HEK293T (cell line): ENCODE measurements at regions not wholly inside any gene's neighbourhood (a gene's known extent, or its start where the extent isn't known, plus 50 kb on each side); places are given as distances from the start of the nearest gene placed in this dataset.

Experiments used
- CTCF ChIA-PET: fragments of 350-600 bp; formaldehyde crosslinking; extraction: SDS; loops from one replicate; lab custom pipeline; 2021; ENCODE audit warnings: antibody characterized with exemption, inconsistent platforms; lab: Yijun Ruan, JAX
- POLR2A ChIA-PET: fragments of 350-600 bp; formaldehyde crosslinking; extraction: SDS; loops from one replicate; lab custom pipeline; 2020; ENCODE audit warnings: antibody characterized with exemption, inconsistent platforms; lab: Yijun Ruan, JAX
- DNase-seq: peaks from one replicate; pipeline ENCODE4 v3.0.0; 2012; ENCODE audit warnings: mixed read lengths; ENCODE audit errors: extremely low spot score
- ARNT ChIP-seq: fragments of 450-650 bp; IDR thresholded peaks from 2 replicates; pipeline ENCODE4 v1.6.1; 2017; ENCODE audit warnings: mild to moderate bottlenecking
- BHLHE40 ChIP-seq: fragments of 450-650 bp; IDR thresholded peaks from 2 replicates; pipeline ENCODE4 v1.6.1; 2016; ENCODE audit warnings: mild to moderate bottlenecking, moderate library complexity, borderline replicate concordance
- CTBP1 ChIP-seq: fragments of 450-650 bp; IDR thresholded peaks from 2 replicates; pipeline ENCODE4 v1.6.1; 2016; ENCODE audit warnings: borderline replicate concordance
- ELF4 ChIP-seq: fragments of 450-650 bp; IDR thresholded peaks from 2 replicates; pipeline ENCODE4 v1.6.1; 2017; ENCODE audit warnings: antibody characterized with exemption
- FOXA1 ChIP-seq: fragments of 450-650 bp; IDR thresholded peaks from 2 replicates; pipeline ENCODE4 v1.6.1; 2016; ENCODE audit warnings: mild to moderate bottlenecking
- FOXK2 ChIP-seq: fragments of 450-650 bp; IDR thresholded peaks from 2 replicates; pipeline ENCODE4 v1.6.1; 2016; ENCODE audit warnings: mild to moderate bottlenecking
- FOXM1 ChIP-seq: fragments of 450-650 bp; IDR thresholded peaks from 2 replicates; pipeline ENCODE4 v1.6.1; 2017; ENCODE audit warnings: mild to moderate bottlenecking, borderline replicate concordance
- HDGF ChIP-seq: fragments of 450-650 bp; IDR thresholded peaks from 2 replicates; pipeline ENCODE4 v1.6.1; 2017; ENCODE audit warnings: antibody characterized with exemption, borderline replicate concordance
- L3MBTL2 ChIP-seq: fragments of 450-650 bp; conservative IDR thresholded peaks from 2 replicates; pipeline ENCODE4 v1.6.1; 2016; ENCODE audit warnings: mild to moderate bottlenecking
- LEF1 ChIP-seq: fragments of 450-650 bp; IDR thresholded peaks from 2 replicates; pipeline ENCODE4 v1.6.1; 2017; ENCODE audit warnings: mild to moderate bottlenecking, borderline replicate concordance
- NFRKB ChIP-seq: fragments of 450-650 bp; IDR thresholded peaks from 2 replicates; pipeline ENCODE4 v1.6.1; 2016; ENCODE audit warnings: mild to moderate bottlenecking, moderate library complexity
- SP1 ChIP-seq: fragments of 450-650 bp; IDR thresholded peaks from 2 replicates; pipeline ENCODE4 v1.6.1; 2017
- SUZ12 ChIP-seq: fragments of 450-650 bp; IDR thresholded peaks from 2 replicates; pipeline ENCODE4 v1.6.1; 2016; ENCODE audit warnings: mild to moderate bottlenecking
- TARDBP ChIP-seq: fragments of 450-650 bp; IDR thresholded peaks from 2 replicates; pipeline ENCODE4 v1.6.1; 2016
- ZNF384 ChIP-seq: fragments of 450-650 bp; IDR thresholded peaks from 2 replicates; pipeline ENCODE4 v1.6.1; 2016
- TF ChIP-seq, protein P1 (sequence below): fragments of 450-650 bp; IDR thresholded peaks from 2 replicates; pipeline ENCODE4 v1.6.1; 2016

DNA sequence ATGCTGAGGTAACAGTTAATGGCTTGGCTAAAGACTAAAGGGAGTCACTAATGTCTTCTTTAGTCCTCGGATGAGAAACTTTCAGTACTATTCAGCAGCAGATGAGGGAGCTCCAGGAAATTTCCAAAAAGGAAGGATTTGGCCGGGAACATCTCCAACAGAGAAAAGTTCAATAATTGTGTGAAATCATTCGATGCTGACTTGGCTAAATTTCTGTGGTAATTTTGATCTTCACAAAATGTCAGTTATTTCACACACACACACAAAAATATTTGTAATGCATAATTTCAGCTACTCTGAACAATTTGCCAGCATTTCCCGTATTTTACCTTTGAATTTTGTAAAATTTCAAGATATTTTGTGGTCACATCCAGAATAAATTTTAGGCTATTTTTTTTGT, 462.8 kb upstream of the MDFIC2 start:
- no peak for TF ChIP-seq BHLHE40
- TF ChIP-seq CTBP1, result no peak
- no peak for TF ChIP-seq SP1
- no peak for TF ChIP-seq SUZ12
- TF ChIP-seq FOXK2, result no peak
- TF ChIP-seq, protein P1, sequence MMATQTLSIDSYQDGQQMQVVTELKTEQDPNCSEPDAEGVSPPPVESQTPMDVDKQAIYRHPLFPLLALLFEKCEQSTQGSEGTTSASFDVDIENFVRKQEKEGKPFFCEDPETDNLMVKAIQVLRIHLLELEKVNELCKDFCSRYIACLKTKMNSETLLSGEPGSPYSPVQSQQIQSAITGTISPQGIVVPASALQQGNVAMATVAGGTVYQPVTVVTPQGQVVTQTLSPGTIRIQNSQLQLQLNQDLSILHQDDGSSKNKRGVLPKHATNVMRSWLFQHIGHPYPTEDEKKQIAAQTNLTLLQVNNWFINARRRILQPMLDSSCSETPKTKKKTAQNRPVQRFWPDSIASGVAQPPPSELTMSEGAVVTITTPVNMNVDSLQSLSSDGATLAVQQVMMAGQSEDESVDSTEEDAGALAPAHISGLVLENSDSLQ, result no peak
- no peak for TF ChIP-seq ELF4
- TF ChIP-seq NFRKB, result no peak
- no peak for TF ChIP-seq ZNF384
- POLR2A ChIA-PET, result no interaction called here
- no peak for DNase-seq
- CTCF ChIA-PET, result interaction anchor here (0.6 kb wide), 1 partner anchor 1224 kb away, joined by 3 read pairs; no protein-coding TSS in a partner anchor

DNA sequence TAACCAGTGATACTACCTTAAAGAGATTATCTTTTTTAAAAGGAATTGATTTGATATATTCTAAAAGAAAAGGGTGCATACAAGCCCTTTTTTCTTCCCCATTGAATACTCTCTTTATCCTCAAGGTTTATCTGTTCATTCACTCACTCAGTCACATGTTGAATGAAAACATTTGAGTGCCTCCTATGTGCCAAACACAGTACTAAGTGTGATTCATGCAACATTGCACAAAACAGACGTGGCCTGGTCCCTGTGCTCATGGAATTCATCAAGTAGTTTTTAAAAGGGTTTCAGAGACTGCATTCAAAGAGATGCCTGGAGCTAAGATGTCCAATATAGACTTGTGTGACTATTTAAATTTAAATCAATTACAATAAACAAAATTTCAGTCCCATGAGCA, 462.2 kb upstream of the MDFIC2 start:
- POLR2A ChIA-PET, result no interaction called here
- TF ChIP-seq ARNT (no peak), NFRKB (no peak), L3MBTL2 (no peak), SP1 (no peak), SUZ12 (no peak), HDGF (no peak)
- CTCF ChIA-PET, result interaction anchor here (0.6 kb wide), 1 partner anchor 1224 kb away, joined by 3 read pairs; no protein-coding TSS in a partner anchor
- no peak for DNase-seq

DNA sequence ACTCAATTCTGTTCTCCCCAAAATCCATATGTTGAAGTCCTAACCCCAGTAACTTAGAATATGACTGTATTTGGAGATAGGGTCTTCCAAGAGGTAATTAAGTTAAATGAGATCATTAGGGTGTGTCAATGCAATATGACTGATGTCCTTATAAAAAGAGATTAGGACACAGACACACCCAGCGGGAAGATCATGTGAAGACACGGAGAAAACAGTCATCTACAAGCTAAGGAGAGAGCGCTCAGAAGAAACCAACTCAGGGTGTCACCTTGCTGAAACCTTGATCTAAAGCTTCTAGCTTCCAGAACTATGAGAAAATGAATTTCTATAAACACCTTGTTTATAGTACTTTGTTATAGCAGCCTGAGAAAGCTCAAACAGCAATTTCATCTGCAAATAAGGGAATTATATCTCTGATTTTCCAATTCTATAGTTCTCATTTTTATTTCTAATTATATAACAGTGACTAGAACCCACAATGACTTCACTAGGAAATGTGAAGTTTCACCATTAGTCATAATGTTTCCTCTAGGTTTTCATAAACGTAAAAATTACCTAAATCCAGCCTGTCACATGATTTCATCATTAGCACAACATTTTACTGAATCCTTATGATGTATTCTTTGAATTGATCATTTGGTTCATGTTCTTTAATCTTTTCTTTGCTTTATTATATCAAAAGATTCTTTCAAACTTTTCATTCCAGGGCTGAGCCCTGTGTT, 459.1 kb upstream of the MDFIC2 start:
- ChIA-PET POLR2A (no interaction called here), CTCF (no interaction called here)
- no peak for TF ChIP-seq NFRKB
- TF ChIP-seq FOXM1, result no peak
- no peak for TF ChIP-seq L3MBTL2
- no peak for TF ChIP-seq HDGF
- no peak for TF ChIP-seq LEF1
- TF ChIP-seq ARNT, result no peak
- no peak for TF ChIP-seq FOXK2
- no peak for TF ChIP-seq BHLHE40
- no peak for DNase-seq

GRCh38 chr3:70770650-70771049, 458.2 kb upstream of the MDFIC2 start:
- TF ChIP-seq HDGF (no peak), FOXA1 (no peak), NFRKB (no peak), TARDBP (no peak), FOXK2 (no peak)
- ChIA-PET POLR2A (no interaction called here), CTCF (no interaction called here)
- DNase-seq, result no peak

GRCh38 chr3:70766301-70766700, 453.9 kb upstream of the MDFIC2 start:
- no peak for DNase-seq
- no peak for TF ChIP-seq TARDBP
- no peak for TF ChIP-seq L3MBTL2
- no peak for TF ChIP-seq ZNF384
- TF ChIP-seq BHLHE40, result no peak
- TF ChIP-seq, protein P1, result no peak
- no peak for TF ChIP-seq LEF1
- no peak for TF ChIP-seq SUZ12
- TF ChIP-seq FOXA1, result no peak
- TF ChIP-seq FOXK2, result no peak
- TF ChIP-seq FOXM1, result no peak
- TF ChIP-seq ELF4, result no peak
- no peak for TF ChIP-seq CTBP1
- no peak for TF ChIP-seq NFRKB
- no peak for TF ChIP-seq ARNT
- TF ChIP-seq HDGF, result no peak
- no peak for TF ChIP-seq SP1
- POLR2A ChIA-PET, result no interaction called here
- CTCF ChIA-PET, result no interaction called here

- ChIA-PET CTCF (no interaction called here), POLR2A (no interaction called here)
- DNase-seq, result no peak
- TF ChIP-seq TARDBP (no peak), ZNF384 (no peak), LEF1 (no peak), NFRKB (no peak), L3MBTL2 (no peak), CTBP1 (no peak), FOXM1 (no peak), BHLHE40 (no peak), ARNT (no peak), FOXK2 (no peak), ELF4 (no peak), HDGF (no peak), SUZ12 (no peak), SP1 (no peak), FOXA1 (no peak)
- TF ChIP-seq, protein P1, result no peak
Measured at GRCh38 chr3:70763894-70764293, 451.5 kb upstream of the MDFIC2 start.
